SK-N-SH (cell line): ENCODE measurements at regions not wholly inside any gene's neighbourhood (a gene's known extent, or its start where the extent isn't known, plus 50 kb on each side); places are given as distances from the start of the nearest gene placed in this dataset.
"Not testable (repeated sequence)": the region's sequence is repeated elsewhere in the genome, so short reads cannot be mapped to it uniquely, and the experiment has no call there.

Experiments used
- CTCF ChIA-PET: fragments of 300-600, 350-600 bp; formaldehyde crosslinking; extraction: SDS; loops from one replicate; lab custom pipeline; 2021; lab: Yijun Ruan, JAX
- POLR2A ChIA-PET: fragments of 350-600 bp; sonication (Branson Sonifier 250); formaldehyde crosslinking; extraction: SDS; loops from one replicate; lab custom pipeline; 2020; ENCODE audit warnings: antibody characterized with exemption, inconsistent platforms; lab: Yijun Ruan, JAX
- DNase-seq: peaks from one replicate; pipeline ENCODE4 v3.0.0; 2012
- H2AFZ ChIP-seq: fragments of 200-600 bp; sonication (generic); 2 replicates; pipeline ENCODE4 v1.8.1; 2016; ENCODE audit warnings: antibody characterized with exemption, mild to moderate bottlenecking, low read depth
- H3F3A ChIP-seq: fragments of 200-600 bp; sonication (generic); replicated peaks from 2 replicates; pipeline ENCODE3; 2016; ENCODE audit warnings: antibody characterized with exemption, mild to moderate bottlenecking; ENCODE audit not compliant: insufficient read depth
- H3K27ac ChIP-seq, 2 experiments: fragments of 200-500 bp in 1 of 2; fragments of 200-600 bp in 1 of 2; sonication (Bioruptor generic) in 1 of 2; sonication (generic), shearing (Covaris generic) in 1 of 2; 2 replicates each; pipeline versions ENCODE4 v1.5.1 to v1.6.1; 2014 to 2016; ENCODE audit warnings: low read depth in 2 of 2, inconsistent platforms in 1 of 2, low read length in 1 of 2, mild to moderate bottlenecking in 1 of 2, mixed read lengths in 1 of 2
- H3K27me3 ChIP-seq: fragments of 200-600 bp; sonication (generic), shearing (Covaris generic); 2 replicates; pipeline ENCODE4 v1.6.1; 2016; ENCODE audit warnings: mixed run types; ENCODE audit not compliant: insufficient read depth
- H3K36me3 ChIP-seq, 2 experiments: fragments of 200-500 bp in 1 of 2; fragments of 200-600 bp in 1 of 2; sonication (Bioruptor generic) in 1 of 2; sonication (generic) in 1 of 2; replicated peaks in 1 of 2; 2 replicates each; pipeline versions ENCODE3 to v1.5.1; 2014 to 2016; ENCODE audit warnings: low read length in 1 of 2, mild to moderate bottlenecking in 1 of 2; ENCODE audit not compliant: insufficient read depth in 2 of 2, control insufficient read depth in 1 of 2
- H3K4me1 ChIP-seq, 2 experiments: fragments of 200-500 bp in 1 of 2; fragments of 200-600 bp in 1 of 2; sonication (Bioruptor generic) in 1 of 2; sonication (generic), shearing (Covaris generic) in 1 of 2; 2 replicates each; pipeline versions ENCODE4 v1.5.1 to v1.6.1; 2014 to 2016; ENCODE audit warnings: low read depth in 1 of 2, low read length in 1 of 2, mixed run types in 1 of 2; ENCODE audit not compliant: insufficient read depth in 2 of 2, control insufficient read depth in 1 of 2
- H3K4me2 ChIP-seq: fragments of 200-600 bp; sonication (generic), shearing (Covaris generic); 2 replicates; pipeline ENCODE4 v1.6.1; 2017; ENCODE audit warnings: mixed run types
- H3K4me3 ChIP-seq, 2 experiments: fragments of 200-500 bp in 1 of 2; fragments of 200-600 bp in 1 of 2; sonication (Bioruptor generic) in 1 of 2; sonication (generic), shearing (Covaris generic) in 1 of 2; 2 replicates each; pipeline versions ENCODE4 v1.5.1 to v1.8.1; 2014 to 2016; ENCODE audit warnings: low read depth in 2 of 2, inconsistent platforms in 1 of 2, low read length in 1 of 2, mild to moderate bottlenecking in 1 of 2, mixed read lengths in 1 of 2, moderate library complexity in 1 of 2
- H3K79me2 ChIP-seq: fragments of 200-600 bp; sonication (generic); 2 replicates; pipeline ENCODE4 v1.8.1; 2017; ENCODE audit warnings: mild to moderate bottlenecking; ENCODE audit not compliant: insufficient read depth
- H3K9ac ChIP-seq: fragments of 200-600 bp; sonication (generic); 2 replicates; pipeline ENCODE4 v1.6.1; 2017; ENCODE audit warnings: mixed run types
- H3K9me2 ChIP-seq: fragments of 200-600 bp; sonication (generic); 2 replicates; pipeline ENCODE4 v1.6.1; 2017; ENCODE audit warnings: mixed run types
- H3K9me3 ChIP-seq: fragments of 200-600 bp; sonication (generic); 2 replicates; pipeline ENCODE4 v1.6.1; 2017; ENCODE audit warnings: mixed run types, mild to moderate bottlenecking, moderate library complexity
- H4K20me1 ChIP-seq: fragments of 200-600 bp; sonication (generic); 2 replicates; pipeline ENCODE4 v1.6.1; 2017; ENCODE audit warnings: mild to moderate bottlenecking, mixed run types; ENCODE audit not compliant: insufficient read depth
- CHD2 ChIP-seq: fragments of 150-350 bp; IDR thresholded peaks from 2 replicates; pipeline ENCODE4 v1.6.1; 2018; ENCODE audit warnings: low read length; ENCODE audit not compliant: partially characterized antibody
- CTCF ChIP-seq: fragments of 200-600 bp; sonication (generic); IDR thresholded peaks from 2 replicates; pipeline ENCODE4 v1.6.1; 2017; ENCODE audit warnings: antibody characterized with exemption, mild to moderate bottlenecking, moderate library complexity
- ELF1 ChIP-seq: IDR thresholded peaks from 2 replicates; pipeline ENCODE4 v1.4.0; 2012
- EP300 ChIP-seq, 2 experiments: IDR thresholded peaks; 2 replicates each; pipeline versions ENCODE4 v1.4.0 to v1.6.1; 2012; ENCODE audit warnings: borderline replicate concordance in 1 of 2, low read depth in 1 of 2, low read length in 1 of 2
- EZH2phosphoT487 ChIP-seq: fragments of 200-600 bp; sonication (generic); IDR thresholded peaks from 2 replicates; pipeline ENCODE4 v1.6.1; 2017; ENCODE audit warnings: low read depth, mixed run types, mild to moderate bottlenecking, antibody characterized with exemption, moderate library complexity, borderline replicate concordance
- FOXJ3 ChIP-seq: sonication (generic); formaldehyde crosslinking; IDR thresholded peaks from 2 replicates; pipeline ENCODE4 v1.5.1; 2020; ENCODE audit warnings: mild to moderate bottlenecking, missing genetic modification reagents
- FOXM1 ChIP-seq: IDR thresholded peaks from 2 replicates; pipeline ENCODE4 v1.4.0; 2012; ENCODE audit warnings: low read depth, mild to moderate bottlenecking
- GATA2 ChIP-seq: sonication (generic); formaldehyde crosslinking; IDR thresholded peaks from 2 replicates; pipeline ENCODE4 v1.5.0; 2020; ENCODE audit warnings: mild to moderate bottlenecking, missing genetic modification reagents
- JUND ChIP-seq: IDR thresholded peaks from 2 replicates; pipeline ENCODE4 v1.4.0; 2012
- MAX ChIP-seq: IDR thresholded peaks from 2 replicates; pipeline ENCODE4 v1.4.0; 2012; ENCODE audit warnings: low read depth
- MEF2A ChIP-seq: IDR thresholded peaks from 2 replicates; pipeline ENCODE4 v1.4.0; 2012; ENCODE audit warnings: low read depth, borderline replicate concordance
- MXI1 ChIP-seq: IDR thresholded peaks from 2 replicates; pipeline ENCODE4 v1.6.1; 2012; ENCODE audit warnings: mild to moderate bottlenecking, low read depth, low read length, improper control_type of control experiment
- NFIC ChIP-seq: IDR thresholded peaks from 2 replicates; pipeline ENCODE4 v1.4.0; 2012; ENCODE audit warnings: borderline replicate concordance
- POLR2AphosphoS5 ChIP-seq: IDR thresholded peaks from 2 replicates; pipeline ENCODE4 v1.6.1; 2012; ENCODE audit warnings: low read depth, low read length
- TCF12 ChIP-seq: IDR thresholded peaks from 2 replicates; pipeline ENCODE4 v1.4.0; 2012
- TEAD4 ChIP-seq: IDR thresholded peaks from 2 replicates; pipeline ENCODE4 v1.4.0; 2012; ENCODE audit warnings: mild to moderate bottlenecking, borderline replicate concordance; ENCODE audit not compliant: insufficient read depth
- USF2 ChIP-seq: fragments of 150-350 bp; IDR thresholded peaks from 2 replicates; pipeline ENCODE4 v1.6.1; 2017; ENCODE audit warnings: antibody characterized with exemption, low read length, low read depth, borderline replicate concordance
- WGBS: methylation state at CpG from one replicate; pipeline ENCODE4 v1.1.6; 2017; ENCODE audit warnings: low lambda C conversion rate; 5-methylcytosine and 5-hydroxymethylcytosine counted together
- TF ChIP-seq, protein P1 (sequence below): IDR thresholded peaks from 2 replicates; pipeline ENCODE4 v1.4.0; 2012; ENCODE audit warnings: low read depth, borderline replicate concordance

GRCh38 chrX:124769166-124769565 lies 422.8 kb downstream of the SH2D1A start:
- no peaks in the 10 kb centered on the region for H3F3A ChIP-seq
- H3K36me3 ChIP-seq = no peaks in the 10 kb centered on the region
- no peak overlapping the region for H3K9ac ChIP-seq
- WGBS = 18% methylated on average over 3 of the region's 3 CpGs
- no peak overlapping the region for H3K4me2 ChIP-seq
- H3K27ac ChIP-seq = no peak overlapping the region
- H2AFZ ChIP-seq = no peak overlapping the region
- ChIA-PET POLR2A (no interaction called here), CTCF (interaction anchor here (0.6 kb wide), 1 partner anchor 22 kb away, joined by 4 read pairs; no protein-coding TSS in a partner anchor)
- no peaks in the 10 kb centered on the region for H3K9me2 ChIP-seq
- no peaks in the 10 kb centered on the region for H3K27me3 ChIP-seq
- no peaks in the 10 kb centered on the region for H3K79me2 ChIP-seq
- no peaks in the 10 kb centered on the region for H3K9me3 ChIP-seq
- no peak for DNase-seq
- H3K4me3 ChIP-seq = no peak overlapping the region
- no peak for TF ChIP-seq FOXJ3 (CRISPR knock-in tag)
- TF ChIP-seq TCF12 = no peak
- no peak for TF ChIP-seq TEAD4
- TF ChIP-seq, protein P1, sequence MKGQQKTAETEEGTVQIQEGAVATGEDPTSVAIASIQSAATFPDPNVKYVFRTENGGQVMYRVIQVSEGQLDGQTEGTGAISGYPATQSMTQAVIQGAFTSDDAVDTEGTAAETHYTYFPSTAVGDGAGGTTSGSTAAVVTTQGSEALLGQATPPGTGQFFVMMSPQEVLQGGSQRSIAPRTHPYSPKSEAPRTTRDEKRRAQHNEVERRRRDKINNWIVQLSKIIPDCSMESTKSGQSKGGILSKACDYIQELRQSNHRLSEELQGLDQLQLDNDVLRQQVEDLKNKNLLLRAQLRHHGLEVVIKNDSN = no peak
- TF ChIP-seq FOXM1 = no peak
- TF ChIP-seq ELF1 = no peak
- TF ChIP-seq EP300 (IDR thresholded peaks at IDR 0.05; ENCODE audit: borderline replicate concordance in 1 of 2, low read depth in 1 of 2, low read length in 1 of 2) = no peak
- TF ChIP-seq USF2 = no peak
- TF ChIP-seq JUND = no peak
- TF ChIP-seq MEF2A = no peak
- no peak for TF ChIP-seq GATA2 (CRISPR knock-in tag)
- no peak for TF ChIP-seq NFIC
- no peak for TF ChIP-seq EZH2phosphoT487
- TF ChIP-seq MAX = no peak
- TF ChIP-seq CHD2 = no peak
- no peaks in the 10 kb centered on the region for H4K20me1 ChIP-seq
- H3K4me1 ChIP-seq = no peaks in the 10 kb centered on the region

GRCh38 chrX:124771292-124771691 lies 424.9 kb downstream of the SH2D1A start:
- ChIA-PET CTCF (no interaction called here), POLR2A (no interaction called here)
- no peaks in the 10 kb centered on the region for H3K27me3 ChIP-seq
- no peak overlapping the region for H3K4me3 ChIP-seq
- TF ChIP-seq EP300 (IDR thresholded peaks at IDR 0.05; ENCODE audit: borderline replicate concordance in 1 of 2, low read depth in 1 of 2, low read length in 1 of 2) = no peak
- no peak for TF ChIP-seq JUND
- no peak for TF ChIP-seq MXI1
- no peak for TF ChIP-seq FOXJ3 (CRISPR knock-in tag)
- no peak for TF ChIP-seq CTCF
- no peak for TF ChIP-seq GATA2 (CRISPR knock-in tag)
- no peak for TF ChIP-seq FOXM1
- no peak for TF ChIP-seq USF2
- no peak for TF ChIP-seq POLR2AphosphoS5
- no peak for TF ChIP-seq CHD2
- no peak for TF ChIP-seq NFIC
- H3K79me2 ChIP-seq = no peaks in the 10 kb centered on the region
- H3K36me3 ChIP-seq = no peaks in the 10 kb centered on the region
- H3K27ac ChIP-seq = no peak overlapping the region
- no peak overlapping the region for H3K4me2 ChIP-seq
- DNase-seq = no peak
- H3K9me3 ChIP-seq = no peaks in the 10 kb centered on the region
- no peaks in the 10 kb centered on the region for H4K20me1 ChIP-seq
- H3K4me1 ChIP-seq = no peaks in the 10 kb centered on the region
- no peaks in the 10 kb centered on the region for H3K9me2 ChIP-seq
- H3F3A ChIP-seq = no peaks in the 10 kb centered on the region
- no peak overlapping the region for H3K9ac ChIP-seq
- H2AFZ ChIP-seq = no peak overlapping the region
- 24% methylated on average over 2 of the region's 2 CpGs for WGBS

DNA sequence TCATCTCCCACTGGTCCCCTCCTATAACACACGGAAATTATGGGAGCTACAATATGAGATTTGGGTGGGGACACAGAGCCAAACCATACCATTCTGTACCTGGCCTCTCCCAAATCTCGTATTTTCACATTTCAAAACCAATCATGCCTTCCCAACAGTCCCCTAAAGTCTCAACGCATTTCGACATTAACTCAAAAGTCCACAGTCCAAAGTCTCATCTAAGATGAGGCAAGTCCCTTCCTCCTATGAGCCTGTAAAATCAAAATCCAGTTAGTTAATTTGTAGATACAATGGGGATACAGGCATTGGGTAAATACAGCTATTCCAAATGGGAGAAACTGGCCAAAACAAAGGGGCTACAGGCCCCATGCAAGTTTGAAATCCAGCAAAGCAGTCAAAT lies 441.9 kb downstream of the SH2D1A start:
- H3K27me3 ChIP-seq, H3K4me1 ChIP-seq, H4K20me1 ChIP-seq, H3K79me2 ChIP-seq, CTCF ChIA-PET, H3K9me3 ChIP-seq, H3K9me2 ChIP-seq, H2AFZ ChIP-seq, H3K9ac ChIP-seq, H3K4me2 ChIP-seq, POLR2A ChIA-PET, H3K4me3 ChIP-seq, H3K36me3 ChIP-seq, DNase-seq, H3K27ac ChIP-seq, H3F3A ChIP-seq: not testable (repeated sequence)
- WGBS = 24% methylated on average over 4 of the region's 4 CpGs
